Superior temporal gyrus (tissue), 1 donor: ENCODE measurements at regions not wholly inside any gene's neighbourhood (a gene's known extent, or its start where the extent isn't known, plus 50 kb on each side); places are given as distances from the start of the nearest gene placed in this dataset.

Experiments used
- DNase-seq: peaks from one replicate; pipeline ENCODE4 v3.0.0-alpha.2; 2016; ENCODE audit errors: extremely low spot score

GRCh38 chrX:6472652-6473342 is 62.1 kb downstream of the VCX3A start:
- DNase-seq, result no peak

GRCh38 chrX:6468706-6469105 is 66.2 kb downstream of the VCX3A start:
- DNase-seq, result no peak

- no peak for DNase-seq
Measured at GRCh38 chrX:6465756-6466155, 69.2 kb downstream of the VCX3A start.

GRCh38 chrX:6464726-6465125 is 70.2 kb downstream of the VCX3A start:
- DNase-seq, result no peak

- no peak for DNase-seq
Measured at GRCh38 chrX:6460893-6461490, 73.9 kb downstream of the VCX3A start.

GRCh38 chrX:6456196-6456595 is 78.7 kb downstream of the VCX3A start:
- no peak for DNase-seq

- no peak for DNase-seq
Measured at GRCh38 chrX:6449946-6450345, 85.0 kb downstream of the VCX3A start.

- peak; percentile 10 for DNase-seq
Measured at GRCh38 chrX:6448003-6448402, 86.9 kb downstream of the VCX3A start.

- DNase-seq, result no peak
Measured at GRCh38 chrX:6446582-6446981, 88.3 kb downstream of the VCX3A start.

GRCh38 chrX:6440648-6441047 is 94.3 kb downstream of the VCX3A start:
- DNase-seq, result no peak

- no peak for DNase-seq
Measured at GRCh38 chrX:6432226-6432625, 102.7 kb downstream of the VCX3A start.

- DNase-seq, result no peak
Measured at GRCh38 chrX:6407542-6407941, 127.4 kb downstream of the VCX3A start.

GRCh38 chrX:6386837-6387236 is 148.1 kb downstream of the VCX3A start:
- DNase-seq, result no peak

GRCh38 chrX:6384921-6385320 is 150.0 kb downstream of the VCX3A start:
- DNase-seq, result no peak

GRCh38 chrX:6384371-6384770 is 150.5 kb downstream of the VCX3A start:
- no peak for DNase-seq

- no peak for DNase-seq
Measured at GRCh38 chrX:6383917-6384316, 151.0 kb downstream of the VCX3A start.

- DNase-seq, result no peak
Measured at GRCh38 chrX:6383488-6383887, 151.4 kb downstream of the VCX3A start.

- DNase-seq, result no peak
Measured at GRCh38 chrX:6382284-6382683, 152.6 kb downstream of the VCX3A start.

GRCh38 chrX:6377103-6377764 is 148.6 kb upstream of the NLGN4X start:
- no peak for DNase-seq

GRCh38 chrX:6374556-6374955 is 145.9 kb upstream of the NLGN4X start:
- DNase-seq, result no peak

GRCh38 chrX:6372981-6373380 is 144.3 kb upstream of the NLGN4X start:
- no peak for DNase-seq

GRCh38 chrX:6371353-6371752 is 142.7 kb upstream of the NLGN4X start:
- no peak for DNase-seq

- no peak for DNase-seq
Measured at GRCh38 chrX:6363188-6363587, 134.5 kb upstream of the NLGN4X start.
